GM23248 (cell line): ENCODE measurements at regions not wholly inside any gene's neighbourhood (a gene's known extent, or its start where the extent isn't known, plus 50 kb on each side); places are given as distances from the start of the nearest gene placed in this dataset.

Experiments used
- EZH2 ChIP-seq: fragments of 200-600 bp; sonication (generic); IDR thresholded peaks from 2 replicates; pipeline ENCODE4 v1.6.1; 2018; ENCODE audit warnings: antibody characterized with exemption, mild to moderate bottlenecking; ENCODE audit not compliant: insufficient read depth, poor library complexity, severe bottlenecking
- EZH2phosphoT487 ChIP-seq: fragments of 200-600 bp; sonication (generic); IDR thresholded peaks from 2 replicates; pipeline ENCODE4 v1.6.1; 2018; ENCODE audit warnings: antibody characterized with exemption, moderate library complexity, mild to moderate bottlenecking, low read depth; ENCODE audit not compliant: insufficient read depth

GRCh38 chr9:108655818-108656217, 200.0 kb downstream of the ACTL7B start:
- TF ChIP-seq EZH2: no peak
- TF ChIP-seq EZH2phosphoT487: no peak
